Gastroesophageal sphincter (tissue), 3 donors: ENCODE measurements at regions not wholly inside any gene's neighbourhood (a gene's known extent, or its start where the extent isn't known, plus 50 kb on each side); places are given as distances from the start of the nearest gene placed in this dataset.

Experiments
- CTCF ChIP-seq, 4 experiments: fragments of 200-600 bp in 2 of 4; fragments of 450-650 bp in 2 of 4; sonication (generic) in 1 of 4; IDR thresholded peaks; one replicate each; pipeline ENCODE4 v1.5.1; 2017 to 2019; ENCODE audit warnings: antibody characterized with exemption in 4 of 4, mild to moderate bottlenecking in 2 of 4, moderate library complexity in 2 of 4
- POLR2A ChIP-seq, 2 donors: fragments of 450-650 bp; IDR thresholded peaks; one replicate each; pipeline ENCODE4 v1.6.1; 2017; ENCODE audit warnings: antibody characterized with exemption in 2 of 2, mild to moderate bottlenecking in 2 of 2, moderate library complexity in 1 of 2
- POLR2AphosphoS5 ChIP-seq: sonication (generic); formaldehyde crosslinking; IDR thresholded peaks from one replicate; pipeline ENCODE4 v1.6.1; 2017; ENCODE audit warnings: antibody characterized with exemption

GRCh38 chr17:77387891-77388290 lies 247.1 kb downstream of the SEC14L1 start:
- no peak for TF ChIP-seq CTCF (IDR thresholded peaks at IDR 0.05)
- TF ChIP-seq POLR2AphosphoS5 = no peak
- no peak for TF ChIP-seq POLR2A (IDR thresholded peaks at IDR 0.05)
